K562 (cell line): ENCODE measurements at regions not wholly inside any gene's neighbourhood (a gene's known extent, or its start where the extent isn't known, plus 50 kb on each side); places are given as distances from the start of the nearest gene placed in this dataset.

ENCODE experiments used
- ATAC-seq: fragments of 200-7000 bp; cut with Tn5 transposase; 3 replicates; pipeline ENCODE4 v1.9.1; 2020; ENCODE audit warnings: moderate library complexity
- BruUV-seq: library from RNA; stranded (reverse); fragments of 400-500 nt; replicated peaks from 2 replicates; lab custom pipeline; 2021; lab: Mats Ljungman, UMichigan
- CTCF ChIA-PET: fragments of 300-600 bp; formaldehyde crosslinking; extraction: SDS; loops from one replicate; lab custom pipeline; 2021; ENCODE audit warnings: low intra/inter-chr PET ratio; lab: Yijun Ruan, JAX
- POLR2A ChIA-PET: fragments of 300-600, 350-650 bp; sonication (Branson Sonifier 250); formaldehyde crosslinking; extraction: SDS; loops from one replicate; lab custom pipeline; 2021; ENCODE audit warnings: antibody characterized with exemption, inconsistent platforms; lab: Yijun Ruan, JAX
- DNase-seq, 4 experiments: peaks; one replicate each; pipeline versions ENCODE4 v3.0.0 to v3.0.0-alpha.2; 2011 to 2018; ENCODE audit warnings: low spot score in 3 of 4, mixed read lengths in 3 of 4; ENCODE audit errors: extremely low read depth in 1 of 4
- FAIRE-seq: peaks from 2 replicates; lab custom pipeline; 2011; peaks lifted over from hg19 to GRCh38; lab: Jason Lieb, UNC
- H2AFZ ChIP-seq: 2 replicates; pipeline ENCODE4 v1.6.0; 2011; ENCODE audit warnings: low read depth, low read length, control low read depth, inconsistent platforms
- H3K27ac ChIP-seq: fragments of 200-600 bp; 3 replicates; pipeline ENCODE4 v1.8.0; 2011; ENCODE audit warnings: low read depth, mild to moderate bottlenecking, control low read depth, inconsistent platforms, low read length, moderate library complexity, mixed read lengths; ENCODE audit errors: extremely low read depth
- H3K27me3 ChIP-seq, 2 experiments: fragments of 300-600 bp in 1 of 2; 2 replicates in 1 of 2; 3 replicates in 1 of 2; pipeline versions ENCODE4 v1.6.0 to v1.8.0; 2011; ENCODE audit warnings: inconsistent platforms in 2 of 2, low read length in 2 of 2, mild to moderate bottlenecking in 1 of 2, mixed read lengths in 1 of 2, moderate library complexity in 1 of 2; ENCODE audit not compliant: control insufficient read depth in 2 of 2, insufficient read depth in 2 of 2
- H3K36me3 ChIP-seq: fragments of 300-600 bp; 3 replicates; pipeline ENCODE4 v1.8.0; 2011; ENCODE audit warnings: mild to moderate bottlenecking, low read length, inconsistent platforms; ENCODE audit not compliant: control insufficient read depth, insufficient read depth
- H3K4me1 ChIP-seq, 2 experiments: fragments of 200-600 bp in 1 of 2; replicated peaks in 1 of 2; 2 replicates in 1 of 2; 3 replicates in 1 of 2; pipeline versions ENCODE4 v1.5.1 to v1.8.0; 2011; ENCODE audit warnings: inconsistent platforms in 2 of 2, low read length in 2 of 2, mild to moderate bottlenecking in 1 of 2, mixed read lengths in 1 of 2, moderate library complexity in 1 of 2; ENCODE audit not compliant: control insufficient read depth in 2 of 2, insufficient read depth in 2 of 2
- H3K4me2 ChIP-seq: 2 replicates; pipeline ENCODE4 v1.6.1; 2011; ENCODE audit warnings: low read length, control low read depth, inconsistent platforms, mixed read lengths; ENCODE audit not compliant: insufficient read depth
- H3K4me3 ChIP-seq: fragments of 200-600 bp; sonication (generic), shearing (Covaris generic); 2 replicates; pipeline ENCODE4 v1.5.1; 2016; ENCODE audit warnings: control low read depth, inconsistent platforms
- H3K79me2 ChIP-seq: fragments of 200-600 bp; 3 replicates; pipeline ENCODE4 v1.8.0; 2011; ENCODE audit warnings: low read length, inconsistent platforms; ENCODE audit not compliant: control insufficient read depth, insufficient read depth
- H3K9ac ChIP-seq, 2 experiments: 2 replicates each; pipeline versions ENCODE4 v1.6.0 to v1.6.1; 2011; ENCODE audit warnings: low read depth in 2 of 2, low read length in 2 of 2, control low read depth in 1 of 2, inconsistent platforms in 1 of 2, mild to moderate bottlenecking in 1 of 2, mixed read lengths in 1 of 2; ENCODE audit not compliant: insufficient read depth in 1 of 2
- H3K9me1 ChIP-seq: one replicate; pipeline ENCODE4 v1.6.0; 2011; ENCODE audit warnings: inconsistent platforms, mild to moderate bottlenecking, low read length, moderate library complexity; ENCODE audit not compliant: control insufficient read depth, insufficient read depth
- H3K9me3 ChIP-seq: replicated peaks from 2 replicates; pipeline ENCODE4 v1.5.1; 2011; ENCODE audit warnings: low read depth, low read length, inconsistent platforms; ENCODE audit not compliant: control insufficient read depth, insufficient read depth
- H4K20me1 ChIP-seq: replicated peaks from 2 replicates; pipeline ENCODE4 v1.6.1; 2011; ENCODE audit warnings: low read length, inconsistent platforms, mixed read lengths; ENCODE audit not compliant: control insufficient read depth, insufficient read depth
- BDP1 ChIP-seq: IDR thresholded peaks from 3 replicates; pipeline ENCODE4 v1.6.1; 2011; ENCODE audit not compliant: insufficient read length, insufficient read depth
- EHMT2 ChIP-seq: fragments of 450-650 bp; IDR thresholded peaks from 2 replicates; pipeline ENCODE4 v1.6.1; 2018; ENCODE audit warnings: antibody characterized with exemption
- KDM1A ChIP-seq, 2 experiments: fragments of 450-650 bp; IDR thresholded peaks; 2 replicates each; pipeline ENCODE4 v1.6.1; 2016; ENCODE audit warnings: mild to moderate bottlenecking in 2 of 2
- NCOA2 ChIP-seq, 2 experiments: fragments of 450-650 bp; IDR thresholded peaks; 2 replicates each; pipeline ENCODE4 v1.6.1; 2018; ENCODE audit warnings: mild to moderate bottlenecking in 2 of 2, moderate library complexity in 1 of 2; ENCODE audit not compliant: partially characterized antibody in 2 of 2
- NFXL1 ChIP-seq: fragments of 450-650 bp; formaldehyde crosslinking; IDR thresholded peaks from 2 replicates; pipeline ENCODE4 v1.4.0; 2021; ENCODE audit warnings: mild to moderate bottlenecking
- TCF3 ChIP-seq: sonication (generic); formaldehyde crosslinking; IDR thresholded peaks from 2 replicates; pipeline ENCODE4 v1.4.0; 2020; ENCODE audit warnings: mild to moderate bottlenecking, missing genetic modification reagents
- ZNF507 ChIP-seq: conservative IDR thresholded peaks from 2 replicates; pipeline ENCODE4 v1.6.1; 2017; ENCODE audit warnings: missing genetic modification characterization, missing compliant biosample characterization
- WGBS: fragments of 100-300 bp; shearing (Covaris generic); methylation state at CpG from one replicate; pipeline ENCODE4 v1.1.6; 2016; ENCODE audit warnings: low coverage, mixed read lengths; ENCODE audit not compliant: insufficient coverage; ENCODE audit errors: missing lambda C conversion rate; 5-methylcytosine and 5-hydroxymethylcytosine counted together
- in situ Hi-C: fragments of 300-500 bp; cut with MboI; formaldehyde crosslinking; loops from 4 replicates; pipeline ENCODE4 v1.15.0; 2018; ENCODE audit warnings: inconsistent platforms, mixed read lengths
- intact Hi-C: fragments of 100-400 bp; cut with micrococcal nuclease; formaldehyde crosslinking; loops from 2 replicates; pipeline ENCODE4 v1.14.2; 2022
- TF ChIP-seq, protein P1 (sequence below), 2 experiments: fragments of 450-650 bp; IDR thresholded peaks; 2 replicates each; pipeline ENCODE4 v1.6.1; 2018; ENCODE audit warnings: mild to moderate bottlenecking in 2 of 2, low read depth in 1 of 2; ENCODE audit not compliant: partially characterized antibody in 2 of 2

DNA sequence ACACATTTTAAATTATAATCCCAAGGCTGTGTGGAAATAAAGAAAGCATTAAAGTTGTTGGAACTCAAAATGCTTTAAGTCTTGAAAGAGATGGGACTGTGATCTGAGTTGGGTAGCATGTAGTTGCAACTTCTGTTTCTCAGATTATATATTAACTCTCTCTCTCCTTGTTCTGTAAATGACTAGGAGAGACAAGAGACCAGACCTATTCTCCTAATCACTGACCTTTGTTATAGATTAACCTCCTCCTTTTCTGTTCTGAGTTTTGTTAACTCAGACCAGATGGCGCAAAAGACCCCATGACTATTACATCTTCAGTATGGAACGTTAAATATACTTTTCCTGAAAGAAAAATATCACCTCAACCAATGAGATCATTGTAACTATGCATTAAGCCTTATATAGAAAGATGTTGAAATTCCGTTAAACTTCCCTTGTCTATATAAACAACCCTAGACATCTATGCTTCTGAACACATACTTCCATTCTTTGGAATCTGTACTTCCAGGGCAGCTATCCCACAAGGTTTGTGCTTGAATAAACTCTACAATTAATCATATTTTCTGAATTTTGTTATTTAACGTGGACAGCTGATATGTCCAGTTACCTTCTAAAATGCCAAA, 143.5 kb upstream of the TRIM24 start:
- ChIA-PET CTCF (no interaction called here), POLR2A (no interaction called here)
- FAIRE-seq, result no peak
- Histone ChIP-seq H3K27ac (no peak overlapping the region), H3K27me3 (no peaks in the 10 kb centered on the region), H4K20me1 (no peaks in the 10 kb centered on the region), H3K4me2 (no peak overlapping the region), H3K9ac (no peak overlapping the region), H2AFZ (no peak overlapping the region), H3K36me3 (no peaks in the 10 kb centered on the region), H3K79me2 (no peaks in the 10 kb centered on the region), H3K9me1 (no peaks in the 10 kb centered on the region), H3K4me1 (peaks cover 10 to 15% of the 10 kb centered on the region in 2 experiments; a peak in 4 of 5 replicates), H3K4me3 (no peak overlapping the region), H3K9me3 (0 out of 2 replicates have a peak, but pooled peaks cover 6% of the 10 kb centered on the region)
- intact Hi-C loops (no loop called here), in situ Hi-C loops (no loop called here)
- no peak for TF ChIP-seq BDP1
- TF ChIP-seq NCOA2 (IDR thresholded peaks at IDR 0.05; ENCODE audit: partially characterized antibody in 2 of 2), result no peak
- TF ChIP-seq EHMT2, result no peak
- TF ChIP-seq, protein P1, sequence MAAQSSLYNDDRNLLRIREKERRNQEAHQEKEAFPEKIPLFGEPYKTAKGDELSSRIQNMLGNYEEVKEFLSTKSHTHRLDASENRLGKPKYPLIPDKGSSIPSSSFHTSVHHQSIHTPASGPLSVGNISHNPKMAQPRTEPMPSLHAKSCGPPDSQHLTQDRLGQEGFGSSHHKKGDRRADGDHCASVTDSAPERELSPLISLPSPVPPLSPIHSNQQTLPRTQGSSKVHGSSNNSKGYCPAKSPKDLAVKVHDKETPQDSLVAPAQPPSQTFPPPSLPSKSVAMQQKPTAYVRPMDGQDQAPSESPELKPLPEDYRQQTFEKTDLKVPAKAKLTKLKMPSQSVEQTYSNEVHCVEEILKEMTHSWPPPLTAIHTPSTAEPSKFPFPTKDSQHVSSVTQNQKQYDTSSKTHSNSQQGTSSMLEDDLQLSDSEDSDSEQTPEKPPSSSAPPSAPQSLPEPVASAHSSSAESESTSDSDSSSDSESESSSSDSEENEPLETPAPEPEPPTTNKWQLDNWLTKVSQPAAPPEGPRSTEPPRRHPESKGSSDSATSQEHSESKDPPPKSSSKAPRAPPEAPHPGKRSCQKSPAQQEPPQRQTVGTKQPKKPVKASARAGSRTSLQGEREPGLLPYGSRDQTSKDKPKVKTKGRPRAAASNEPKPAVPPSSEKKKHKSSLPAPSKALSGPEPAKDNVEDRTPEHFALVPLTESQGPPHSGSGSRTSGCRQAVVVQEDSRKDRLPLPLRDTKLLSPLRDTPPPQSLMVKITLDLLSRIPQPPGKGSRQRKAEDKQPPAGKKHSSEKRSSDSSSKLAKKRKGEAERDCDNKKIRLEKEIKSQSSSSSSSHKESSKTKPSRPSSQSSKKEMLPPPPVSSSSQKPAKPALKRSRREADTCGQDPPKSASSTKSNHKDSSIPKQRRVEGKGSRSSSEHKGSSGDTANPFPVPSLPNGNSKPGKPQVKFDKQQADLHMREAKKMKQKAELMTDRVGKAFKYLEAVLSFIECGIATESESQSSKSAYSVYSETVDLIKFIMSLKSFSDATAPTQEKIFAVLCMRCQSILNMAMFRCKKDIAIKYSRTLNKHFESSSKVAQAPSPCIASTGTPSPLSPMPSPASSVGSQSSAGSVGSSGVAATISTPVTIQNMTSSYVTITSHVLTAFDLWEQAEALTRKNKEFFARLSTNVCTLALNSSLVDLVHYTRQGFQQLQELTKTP (IDR thresholded peaks at IDR 0.05; ENCODE audit: low read depth in 1 of 2, partially characterized antibody in 2 of 2), result no peak
- TF ChIP-seq TCF3 (CRISPR knock-in tag), result no peak
- no peak for TF ChIP-seq ZNF507 (tag)
- TF ChIP-seq KDM1A (IDR thresholded peaks at IDR 0.05), result no peak
- TF ChIP-seq NFXL1, result no peak
- no peak for DNase-seq
- BruUV-seq, result no TSS peak
- ATAC-seq, result no peak
- 40% methylated on average over 4 of the region's 4 CpGs for WGBS
